Stimulated activated CD8-positive, alpha-beta memory T cell treated with anti-CD3 and anti-CD28 coated beads, Interleukin-7, amount 100 ng/mL, for 4 hours (primary cell): ENCODE measurements at regions not wholly inside any gene's neighbourhood (a gene's known extent, or its start where the extent isn't known, plus 50 kb on each side); places are given as distances from the start of the nearest gene placed in this dataset.

Experiments used
- DNase-seq, 2 donors: peaks; one replicate each; pipeline ENCODE4 v3.0.0-alpha.2; 2020; ENCODE audit warnings: low read depth in 2 of 2

DNA sequence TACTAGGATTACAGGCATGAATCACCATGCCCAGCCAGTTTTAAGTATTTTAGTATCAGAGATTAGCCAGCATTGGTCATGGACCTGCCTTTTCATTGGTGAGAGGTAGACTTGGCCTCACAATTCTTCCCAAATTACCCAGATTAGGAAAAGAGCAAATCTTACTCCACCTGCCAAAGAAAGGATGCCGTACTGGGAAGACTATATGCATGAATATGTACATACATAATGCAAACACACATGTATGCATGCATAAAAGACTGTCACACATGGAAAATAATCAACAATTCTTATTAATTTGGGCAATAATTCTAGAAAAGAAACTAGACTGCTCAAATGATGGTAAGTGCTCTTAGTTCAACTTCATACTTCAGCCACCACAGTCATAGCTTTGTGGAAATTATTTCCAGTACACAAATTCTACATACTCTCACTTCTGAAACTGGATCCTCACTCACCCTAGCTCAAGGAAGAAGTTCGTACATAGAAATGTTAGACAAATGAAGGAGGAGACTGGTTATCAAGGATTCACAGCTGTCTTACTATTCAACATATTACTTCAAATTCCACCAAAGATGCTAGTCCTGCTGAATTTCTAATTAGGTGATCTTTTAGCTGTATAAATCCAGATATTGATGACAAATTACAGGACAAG lies 73.7 kb downstream of the MINAR2 start:
- no peak for DNase-seq

GRCh38 chr5:129830288-129830687 lies 74.0 kb upstream of the CHSY3 start:
- no peak for DNase-seq

GRCh38 chr5:129836321-129836720 lies 67.9 kb upstream of the CHSY3 start:
- DNase-seq, result no peak

DNA sequence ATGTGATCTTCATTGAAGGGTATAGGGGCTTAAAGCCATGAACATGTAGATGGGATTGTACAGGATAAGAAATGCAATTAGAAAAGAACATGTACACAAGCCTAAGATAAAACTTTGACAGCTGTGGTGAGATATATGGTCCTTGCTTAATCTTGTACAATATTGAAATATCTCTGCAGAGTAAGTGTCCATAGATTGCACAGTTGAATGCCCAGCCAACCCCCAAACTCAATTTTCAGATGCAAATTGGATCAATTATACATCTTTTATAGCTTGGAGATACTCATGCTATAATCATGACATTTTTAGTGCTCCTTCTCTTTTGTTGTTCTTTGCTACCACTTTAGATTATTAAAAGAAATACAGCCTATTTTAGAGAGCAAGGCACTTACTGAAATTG lies 59.5 kb upstream of the CHSY3 start:
- no peak for DNase-seq

GRCh38 chr5:129852747-129853352 lies 51.4 kb upstream of the CHSY3 start:
- DNase-seq, result peak; percentile 21 to 29

- DNase-seq, result no peak
Measured at GRCh38 chr5:129853588-129853987, 50.7 kb upstream of the CHSY3 start.
